Liver (tissue), 8 donors: ENCODE measurements at regions not wholly inside any gene's neighbourhood (a gene's known extent, or its start where the extent isn't known, plus 50 kb on each side); places are given as distances from the start of the nearest gene placed in this dataset.

Experiments used
- DNase-seq: peaks from one replicate; pipeline ENCODE4 v3.0.0-alpha.2; 2017; ENCODE audit warnings: low spot score
- H3K27ac ChIP-seq, 2 donors: one replicate each; pipeline ENCODE4 v1.7.0; 2013; ENCODE audit warnings: inconsistent platforms in 2 of 2, low read length in 2 of 2, control low read depth in 1 of 2, low read depth in 1 of 2, mild to moderate bottlenecking in 1 of 2
- H3K27me3 ChIP-seq, 4 donors: one replicate each; pipeline versions ENCODE4 v1.6.1 to v1.7.0; 2013; ENCODE audit warnings: low read length in 3 of 4, inconsistent platforms in 1 of 4, mild to moderate bottlenecking in 1 of 4, moderate library complexity in 1 of 4; ENCODE audit not compliant: control insufficient read depth in 4 of 4, insufficient read depth in 4 of 4
- H3K36me3 ChIP-seq, 4 donors: one replicate each; pipeline versions ENCODE4 v1.6.1 to v1.7.0; 2013; ENCODE audit warnings: low read length in 3 of 4, mild to moderate bottlenecking in 3 of 4, low read depth in 1 of 4, moderate library complexity in 1 of 4; ENCODE audit not compliant: control insufficient read depth in 4 of 4, insufficient read depth in 3 of 4
- H3K4me1 ChIP-seq, 4 donors: one replicate each; pipeline versions ENCODE4 v1.6.1 to v1.7.0; 2013; ENCODE audit warnings: low read length in 3 of 4, mild to moderate bottlenecking in 3 of 4, moderate library complexity in 1 of 4; ENCODE audit not compliant: control insufficient read depth in 4 of 4, insufficient read depth in 4 of 4
- H3K4me3 ChIP-seq, 3 donors: one replicate each; pipeline versions ENCODE4 v1.6.1 to v1.7.0; 2013; ENCODE audit warnings: low read length in 3 of 3, control low read depth in 1 of 3, low read depth in 1 of 3, mild to moderate bottlenecking in 1 of 3
- H3K9ac ChIP-seq, 2 donors: one replicate each; pipeline ENCODE4 v1.7.0; 2013; ENCODE audit warnings: low read length in 2 of 2, mild to moderate bottlenecking in 2 of 2, moderate library complexity in 2 of 2, control low read depth in 1 of 2, low read depth in 1 of 2
- H3K9me3 ChIP-seq, 4 donors: one replicate each; pipeline versions ENCODE4 v1.6.1 to v1.7.0; 2013; ENCODE audit warnings: low read length in 3 of 4; ENCODE audit not compliant: control insufficient read depth in 4 of 4
- EGR1 ChIP-seq, 2 donors: IDR thresholded peaks; 2 replicates each; pipeline ENCODE4 v1.6.1; 2016 to 2018; ENCODE audit warnings: antibody characterized with exemption in 2 of 2, low read depth in 2 of 2
- FOXA1 ChIP-seq: IDR thresholded peaks from 2 replicates; pipeline ENCODE4 v1.6.1; 2016; ENCODE audit warnings: antibody characterized with exemption
- GABPA ChIP-seq, 2 donors: IDR thresholded peaks in 1 of 2; conservative IDR thresholded peaks in 1 of 2; 2 replicates each; pipeline ENCODE4 v1.6.1; 2016; ENCODE audit warnings: antibody characterized with exemption in 2 of 2, mild to moderate bottlenecking in 1 of 2, moderate library complexity in 1 of 2
- HNF4G ChIP-seq: IDR thresholded peaks from 2 replicates; pipeline ENCODE4 v1.6.1; 2016; ENCODE audit warnings: antibody characterized with exemption
- JUND ChIP-seq, 2 donors: IDR thresholded peaks; 2 replicates each; pipeline ENCODE4 v1.6.1; 2016; ENCODE audit warnings: antibody characterized with exemption in 2 of 2
- NR2F2 ChIP-seq: IDR thresholded peaks from 2 replicates; pipeline ENCODE4 v1.6.1; 2016; ENCODE audit warnings: antibody characterized with exemption
- RAD21 ChIP-seq, 2 donors: IDR thresholded peaks; 2 replicates each; pipeline ENCODE4 v1.6.1; 2016; ENCODE audit warnings: antibody characterized with exemption in 2 of 2, mild to moderate bottlenecking in 2 of 2
- RXRA ChIP-seq, 2 donors: IDR thresholded peaks; 2 replicates each; pipeline ENCODE4 v1.6.1; 2017 to 2018; ENCODE audit warnings: antibody characterized with exemption in 2 of 2, mild to moderate bottlenecking in 1 of 2
- SP1 ChIP-seq: IDR thresholded peaks from 2 replicates; pipeline ENCODE4 v1.6.1; 2018; ENCODE audit warnings: antibody characterized with exemption, mild to moderate bottlenecking
- YY1 ChIP-seq: IDR thresholded peaks from 2 replicates; pipeline ENCODE4 v1.6.1; 2016; ENCODE audit warnings: antibody characterized with exemption, mild to moderate bottlenecking
- ZBTB33 ChIP-seq: IDR thresholded peaks from 2 replicates; pipeline ENCODE4 v1.6.1; 2016; ENCODE audit warnings: antibody characterized with exemption
- WGBS: extraction: QIAGEN DNeasy Blood & Tissue Kit; methylation state at CpG from one replicate; pipeline ENCODE4 v1.1.7; 2013; 5-methylcytosine and 5-hydroxymethylcytosine counted together
- TF ChIP-seq, protein P1 (sequence below): fragments of 150-350 bp; IDR thresholded peaks from 2 replicates; pipeline ENCODE4 v1.5.1; 2017; ENCODE audit warnings: improper control_type of control experiment, low read depth, low read length; ENCODE audit not compliant: missing input control
- TF ChIP-seq, protein P2 (sequence below): IDR thresholded peaks from 2 replicates; pipeline ENCODE4 v1.6.1; 2016; ENCODE audit warnings: antibody characterized with exemption
- donor health status: healthy.
- donor health status: healthy.
- donor health status: healthy.
- donor health status: healthy.
- donor health status: healthy.

DNA sequence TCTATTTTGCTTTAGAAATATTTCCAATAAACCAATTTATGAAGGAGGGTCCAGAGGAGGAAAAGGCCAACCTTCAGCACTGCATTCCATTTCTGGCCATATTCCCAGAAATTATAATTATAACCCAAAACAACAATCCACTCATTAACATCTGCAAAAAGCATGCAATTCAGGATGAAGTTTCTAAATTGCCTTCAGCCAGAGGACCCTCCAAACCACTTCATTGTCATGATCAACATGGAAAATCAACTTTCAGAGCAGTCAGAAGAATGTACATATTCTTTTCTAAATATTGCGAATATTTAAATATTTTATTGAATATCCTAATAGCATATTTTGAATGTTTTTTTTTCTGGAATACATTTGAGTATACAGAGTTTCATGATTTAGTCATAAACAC, 332.6 kb upstream of the TMEM132C start:
- no peak overlapping the region for H3K9ac ChIP-seq
- no peaks in the 10 kb centered on the region for H3K9me3 ChIP-seq
- no peak overlapping the region for H3K27ac ChIP-seq
- peaks cover 0 to 3% (median 1%) of the 10 kb centered on the region in 4 donors for H3K27me3 ChIP-seq
- DNase-seq, result no peak
- WGBS, result 86% methylated on average over 1 of the region's 1 CpG
- H3K36me3 ChIP-seq, result no peaks in the 10 kb centered on the region
- no peak overlapping the region for H3K4me3 ChIP-seq
- TF ChIP-seq SP1 (no peak), JUND (IDR thresholded peaks at IDR 0.05) (no peak), ZBTB33 (no peak), NR2F2 (no peak), RXRA (IDR thresholded peaks at IDR 0.05) (no peak), HNF4G (no peak)
- TF ChIP-seq, protein P1, sequence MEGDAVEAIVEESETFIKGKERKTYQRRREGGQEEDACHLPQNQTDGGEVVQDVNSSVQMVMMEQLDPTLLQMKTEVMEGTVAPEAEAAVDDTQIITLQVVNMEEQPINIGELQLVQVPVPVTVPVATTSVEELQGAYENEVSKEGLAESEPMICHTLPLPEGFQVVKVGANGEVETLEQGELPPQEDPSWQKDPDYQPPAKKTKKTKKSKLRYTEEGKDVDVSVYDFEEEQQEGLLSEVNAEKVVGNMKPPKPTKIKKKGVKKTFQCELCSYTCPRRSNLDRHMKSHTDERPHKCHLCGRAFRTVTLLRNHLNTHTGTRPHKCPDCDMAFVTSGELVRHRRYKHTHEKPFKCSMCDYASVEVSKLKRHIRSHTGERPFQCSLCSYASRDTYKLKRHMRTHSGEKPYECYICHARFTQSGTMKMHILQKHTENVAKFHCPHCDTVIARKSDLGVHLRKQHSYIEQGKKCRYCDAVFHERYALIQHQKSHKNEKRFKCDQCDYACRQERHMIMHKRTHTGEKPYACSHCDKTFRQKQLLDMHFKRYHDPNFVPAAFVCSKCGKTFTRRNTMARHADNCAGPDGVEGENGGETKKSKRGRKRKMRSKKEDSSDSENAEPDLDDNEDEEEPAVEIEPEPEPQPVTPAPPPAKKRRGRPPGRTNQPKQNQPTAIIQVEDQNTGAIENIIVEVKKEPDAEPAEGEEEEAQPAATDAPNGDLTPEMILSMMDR, result no peak
- no peaks in the 10 kb centered on the region for H3K4me1 ChIP-seq

- H3K9ac ChIP-seq, result no peak overlapping the region
- H3K27ac ChIP-seq, result no peak overlapping the region
- no peak overlapping the region for H3K4me3 ChIP-seq
- 67% methylated on average over 2 of the region's 2 CpGs for WGBS
- peaks cover 0 to 3% (median 0%) of the 10 kb centered on the region in 4 donors for H3K27me3 ChIP-seq
- no peak for TF ChIP-seq SP1
- TF ChIP-seq GABPA (IDR thresholded peaks at IDR 0.05 in 1 of 2, conservative IDR thresholded peaks at IDR 0.05 in 1 of 2), result no peak
- TF ChIP-seq ZBTB33, result no peak
- TF ChIP-seq, protein P2, sequence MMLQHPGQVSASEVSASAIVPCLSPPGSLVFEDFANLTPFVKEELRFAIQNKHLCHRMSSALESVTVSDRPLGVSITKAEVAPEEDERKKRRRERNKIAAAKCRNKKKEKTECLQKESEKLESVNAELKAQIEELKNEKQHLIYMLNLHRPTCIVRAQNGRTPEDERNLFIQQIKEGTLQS, result no peak
- TF ChIP-seq RAD21 (IDR thresholded peaks at IDR 0.05), result no peak
- no peak for TF ChIP-seq FOXA1
- H3K36me3 ChIP-seq, result no peaks in the 10 kb centered on the region
- no peak for DNase-seq
- H3K4me1 ChIP-seq, result no peaks in the 10 kb centered on the region
- no peaks in the 10 kb centered on the region for H3K9me3 ChIP-seq
Measured at GRCh38 chr12:127936463-127936862, 330.5 kb upstream of the TMEM132C start.

GRCh38 chr12:127941332-127941731, 325.6 kb upstream of the TMEM132C start:
- no peak for TF ChIP-seq RAD21 (IDR thresholded peaks at IDR 0.05)
- no peak for TF ChIP-seq NR2F2
- no peak for TF ChIP-seq EGR1 (IDR thresholded peaks at IDR 0.05; ENCODE audit: low read depth in 2 of 2)
- TF ChIP-seq FOXA1, result no peak
- TF ChIP-seq, protein P1, result no peak
- TF ChIP-seq JUND (IDR thresholded peaks at IDR 0.05), result no peak
- no peak for TF ChIP-seq ZBTB33
- no peak for TF ChIP-seq YY1
- TF ChIP-seq RXRA (IDR thresholded peaks at IDR 0.05), result no peak
- no peak for TF ChIP-seq SP1
- DNase-seq, result no peak
- H3K27me3 ChIP-seq, result peaks cover 0 to 3% (median 0%) of the 10 kb centered on the region in 4 donors
- WGBS, result 42% methylated on average over 3 of the region's 3 CpGs
- no peak overlapping the region for H3K9ac ChIP-seq
- H3K27ac ChIP-seq, result no peak overlapping the region
- H3K4me1 ChIP-seq, result no peaks in the 10 kb centered on the region
- H3K4me3 ChIP-seq, result no peak overlapping the region
- no peaks in the 10 kb centered on the region for H3K9me3 ChIP-seq
- H3K36me3 ChIP-seq, result no peaks in the 10 kb centered on the region
